HepG2 (cell line): ENCODE measurements at regions not wholly inside any gene's neighbourhood (a gene's known extent, or its start where the extent isn't known, plus 50 kb on each side); places are given as distances from the start of the nearest gene placed in this dataset.
"Not testable (repeated sequence)": the region's sequence is repeated elsewhere in the genome, so short reads cannot be mapped to it uniquely, and the experiment has no call there.

ENCODE experiments used
- ATAC-seq: fragments of 200-7000 bp; cut with Tn5 transposase; 3 replicates; pipeline ENCODE4 v1.9.1; 2020; ENCODE audit warnings: mild to moderate bottlenecking, moderate library complexity
- BruUV-seq: library from RNA; stranded (reverse); fragments of 400-500 nt; replicated peaks from 2 replicates; lab custom pipeline; 2021; lab: Mats Ljungman, UMichigan
- CTCF ChIA-PET: fragments of 300-600 bp; formaldehyde crosslinking; extraction: SDS; loops from one replicate; lab custom pipeline; 2021; ENCODE audit warnings: low total read pairs, inconsistent platforms, low intra/inter-chr PET ratio; lab: Yijun Ruan, JAX
- POLR2A ChIA-PET: fragments of 350-600 bp; sonication (Branson Sonifier 250); formaldehyde crosslinking; loops from one replicate; lab custom pipeline; 2020; ENCODE audit warnings: antibody characterized with exemption, inconsistent platforms; lab: Yijun Ruan, JAX
- DNase-seq: peaks from one replicate; pipeline ENCODE4 v3.0.0-alpha.2; 2015; ENCODE audit warnings: low spot score
- FAIRE-seq: peaks from 3 replicates; lab custom pipeline; 2011; peaks lifted over from hg19 to GRCh38; lab: Jason Lieb, UNC
- H2AFZ ChIP-seq: one replicate; pipeline ENCODE4 v1.6.1; 2011; ENCODE audit warnings: low read length, inconsistent platforms
- H3K27ac ChIP-seq: fragments of 300-600 bp; 3 replicates; pipeline ENCODE4 v1.8.0; 2011; ENCODE audit warnings: mixed run types, mild to moderate bottlenecking, mixed read lengths, low read length, inconsistent platforms; ENCODE audit not compliant: insufficient read depth; ENCODE audit errors: extremely low read length
- H3K27me3 ChIP-seq, 2 experiments: fragments of 200-600 bp in 1 of 2; 2 replicates in 1 of 2; 3 replicates in 1 of 2; pipeline versions ENCODE4 v1.6.0 to v1.8.0; 2011; ENCODE audit warnings: low read length in 2 of 2, mild to moderate bottlenecking in 2 of 2, moderate library complexity in 2 of 2, inconsistent platforms in 1 of 2; ENCODE audit not compliant: insufficient read depth in 2 of 2, control insufficient read depth in 1 of 2
- H3K36me3 ChIP-seq, 2 experiments: fragments of 200-600 bp in 1 of 2; replicated peaks in 1 of 2; 2 replicates in 1 of 2; 3 replicates in 1 of 2; pipeline versions ENCODE4 v1.5.1 to v1.8.0; 2011; ENCODE audit warnings: low read length in 2 of 2, inconsistent platforms in 1 of 2; ENCODE audit not compliant: insufficient read depth in 2 of 2, control insufficient read depth in 1 of 2
- H3K4me1 ChIP-seq: 2 replicates; pipeline ENCODE4 v1.5.1; 2012; ENCODE audit warnings: low read length, inconsistent platforms; ENCODE audit not compliant: insufficient read depth
- H3K4me2 ChIP-seq: 2 replicates; pipeline ENCODE4 v1.6.0; 2011; ENCODE audit warnings: low read depth, low read length, inconsistent platforms
- H3K4me3 ChIP-seq, 3 experiments: fragments of 200-600 bp in 1 of 3; sonication (generic), shearing (Covaris generic) in 1 of 3; replicated peaks in 1 of 3; 2 replicates each; pipeline ENCODE4 v1.5.1; 2011 to 2016; ENCODE audit warnings: low read length in 3 of 3, inconsistent platforms in 2 of 3, low read depth in 2 of 3, mild to moderate bottlenecking in 2 of 3, control low read depth in 1 of 3, mixed read lengths in 1 of 3; ENCODE audit not compliant: insufficient read depth in 1 of 3
- H3K79me2 ChIP-seq: one replicate; pipeline ENCODE4 v1.6.1; 2011; ENCODE audit warnings: low read length, inconsistent platforms; ENCODE audit not compliant: insufficient read depth
- H3K9ac ChIP-seq: 2 replicates; pipeline ENCODE4 v1.6.0; 2011; ENCODE audit warnings: mild to moderate bottlenecking, low read depth, low read length, inconsistent platforms; ENCODE audit not compliant: insufficient read depth
- H3K9me3 ChIP-seq: 2 replicates; pipeline ENCODE4 v1.5.1; 2012; ENCODE audit warnings: mild to moderate bottlenecking, low read length
- H4K20me1 ChIP-seq: 2 replicates; pipeline ENCODE4 v1.6.0; 2011; ENCODE audit warnings: inconsistent platforms, mild to moderate bottlenecking, low read length, moderate library complexity; ENCODE audit not compliant: insufficient read depth
- ZNF101 ChIP-seq: sonication (generic); formaldehyde crosslinking; IDR thresholded peaks from 2 replicates; pipeline ENCODE4 v1.4.0; 2020; ENCODE audit warnings: mild to moderate bottlenecking, low read depth, missing genetic modification reagents, borderline replicate concordance
- WGBS: methylation state at CpG from one replicate; pipeline ENCODE4 v1.1.6; 2017; ENCODE audit warnings: low lambda C conversion rate; 5-methylcytosine and 5-hydroxymethylcytosine counted together
- in situ Hi-C: cut with HindIII; loops from 2 replicates; pipeline ENCODE4 v1.10.0; 2017; ENCODE audit warnings: low pct_unique_long_range_greater_than_20kb; ENCODE audit not compliant: extremely low pct_ligation_motif_present
- intact Hi-C: fragments of 100-400 bp; cut with micrococcal nuclease; formaldehyde crosslinking; loops from one replicate; pipeline ENCODE4 v1.10.0; 2022; ENCODE audit not compliant: unreplicated experiment

- DNase-seq, H3K27ac ChIP-seq, H3K36me3 ChIP-seq, H2AFZ ChIP-seq, POLR2A ChIA-PET, H3K9me3 ChIP-seq, H4K20me1 ChIP-seq, H3K79me2 ChIP-seq, in situ Hi-C loops, H3K4me2 ChIP-seq, CTCF ChIA-PET, ATAC-seq, H3K4me3 ChIP-seq, H3K27me3 ChIP-seq, H3K9ac ChIP-seq, H3K4me1 ChIP-seq, intact Hi-C loops, BruUV-seq: not testable (repeated sequence)
- 38% methylated on average over 1 of the region's 14 CpGs for WGBS
- peak; percentile 64 for FAIRE-seq
Observed at GRCh38 chr15:22253002-22253675, 172.8 kb downstream of the OR4M2 start.

- no peak for DNase-seq
- Histone ChIP-seq H3K36me3 (no peaks in the 10 kb centered on the region), H2AFZ (no peak overlapping the region), H3K27ac (no peak overlapping the region), H3K79me2 (no peaks in the 10 kb centered on the region), H4K20me1 (no peaks in the 10 kb centered on the region), H3K27me3 (0 out of 5 replicates have a peak, but pooled peaks cover 0 to 3% of the 10 kb centered on the region in 2 experiments), H3K9me3 (no peaks in the 10 kb centered on the region), H3K4me3 (no peak overlapping the region), H3K9ac (no peak overlapping the region), H3K4me2 (no peak overlapping the region), H3K4me1 (no peaks in the 10 kb centered on the region; the same call in 1 of the 2 replicates)
- ChIA-PET POLR2A (no interaction called here), CTCF (no interaction called here)
- BruUV-seq = no TSS peak
- in situ Hi-C loops (no loop called here), intact Hi-C loops (no loop called here)
- TF ChIP-seq ZNF101 (CRISPR knock-in tag) = no peak
- ATAC-seq = no peak; the same call in 1 of the 3 replicates
- FAIRE-seq = no peak
- WGBS = 39% methylated on average over 6 of the region's 8 CpGs
Observed at GRCh38 chr15:22253676-22254408, 173.5 kb downstream of the OR4M2 start.

GRCh38 chr15:22254409-22255045 is 174.2 kb downstream of the OR4M2 start:
- not testable (repeated sequence) for FAIRE-seq, BruUV-seq, H3K36me3 ChIP-seq

GRCh38 chr15:22255606-22256005 is 175.3 kb downstream of the OR4M2 start:
- H3K4me1 ChIP-seq, POLR2A ChIA-PET, DNase-seq, H3K4me3 ChIP-seq, FAIRE-seq, CTCF ChIA-PET, H3K4me2 ChIP-seq, H3K27me3 ChIP-seq, H3K27ac ChIP-seq, ATAC-seq, in situ Hi-C loops, intact Hi-C loops, H3K9me3 ChIP-seq, H3K79me2 ChIP-seq, H3K9ac ChIP-seq, H4K20me1 ChIP-seq, H2AFZ ChIP-seq, H3K36me3 ChIP-seq, BruUV-seq: not testable (repeated sequence)
- 68% methylated on average over 7 of the region's 7 CpGs for WGBS

More at GRCh38 chr15:22254409-22255045, 174.2 kb downstream of the OR4M2 start:
- POLR2A ChIA-PET, H3K27me3 ChIP-seq, in situ Hi-C loops, H3K4me1 ChIP-seq, H4K20me1 ChIP-seq, H3K4me2 ChIP-seq, H2AFZ ChIP-seq, CTCF ChIA-PET, H3K27ac ChIP-seq, intact Hi-C loops, DNase-seq, ATAC-seq, H3K9me3 ChIP-seq, H3K9ac ChIP-seq, H3K79me2 ChIP-seq, H3K4me3 ChIP-seq: not testable (repeated sequence)
- 53% methylated on average over 5 of the region's 14 CpGs for WGBS
